ENCODE measurements at regions not wholly inside any gene's neighbourhood (a gene's known extent, or its start where the extent isn't known, plus 50 kb on each side); places are given as distances from the start of the nearest gene placed in this dataset.
"Not testable (repeated sequence)": the region's sequence is repeated elsewhere in the genome, so short reads cannot be mapped to it uniquely, and the experiment has no call there.

GRCh38 chrX:1059576-1060561, 152.6 kb downstream of the CRLF2 start:
- no peaks in the 10 kb centered on the region for H3K4me1 ChIP-seq
- intact Hi-C loops (cut with DNase I), result no loop called here
- no peak for ATAC-seq
- no peak overlapping the region for H3K27ac ChIP-seq
- no peaks in the 10 kb centered on the region for H3K9me3 ChIP-seq
- no peak for FAIRE-seq
- 74 to 85% methylated on average over 34 of the region's 34 CpGs for WGBS, 2 donors
- no peak for DNase-seq
- H3K27me3 ChIP-seq, result no peaks in the 10 kb centered on the region
- TF ChIP-seq CTCF (IDR thresholded peaks at IDR 0.05), result no peak
- H3K4me3 ChIP-seq, result no peak overlapping the region
- H3K36me3 ChIP-seq, result no peaks in the 10 kb centered on the region

- H3K27ac ChIP-seq; ATAC-seq; FAIRE-seq; H3K4me1 ChIP-seq; H3K9me3 ChIP-seq; intact Hi-C loops (cut with DNase I); H3K27me3 ChIP-seq; H3K36me3 ChIP-seq; DNase-seq; H3K4me3 ChIP-seq: not testable (repeated sequence)
- WGBS, 2 donors, result 42 to 61% methylated on average over 2 of the region's 2 CpGs
These were observed 158.8 kb downstream of the CRLF2 start for GRCh38 chrX:1053600-1053999.

- DNase-seq, result no peak
These were observed 159.4 kb downstream of the CRLF2 start for GRCh38 chrX:1053072-1053471.

GRCh38 chrX:1052021-1052420, 160.4 kb downstream of the CRLF2 start:
- DNase-seq, result no peak
- FAIRE-seq, result no peak
- H3K36me3 ChIP-seq, result no peaks in the 10 kb centered on the region
- no peaks in the 10 kb centered on the region for H3K27me3 ChIP-seq
- intact Hi-C loops (cut with DNase I), result no loop called here
- ATAC-seq, result no peak
- no peaks in the 10 kb centered on the region for H3K4me1 ChIP-seq
- H3K4me3 ChIP-seq, result no peak overlapping the region
- no peaks in the 10 kb centered on the region for H3K9me3 ChIP-seq
- TF ChIP-seq CTCF (IDR thresholded peaks at IDR 0.05), result no peak
- H3K27ac ChIP-seq, result no peak overlapping the region
- WGBS, 2 donors, result 92 to 93% methylated on average over 3 of the region's 3 CpGs

More at GRCh38 chrX:1053072-1053471, 159.4 kb downstream of the CRLF2 start:
- Histone ChIP-seq H3K27ac (no peak overlapping the region), H3K4me1 (no peaks in the 10 kb centered on the region), H3K27me3 (no peaks in the 10 kb centered on the region), H3K36me3 (no peaks in the 10 kb centered on the region), H3K9me3 (no peaks in the 10 kb centered on the region), H3K4me3 (no peak overlapping the region)
- FAIRE-seq, result no peak
- no peak for ATAC-seq
- no peak for TF ChIP-seq CTCF (IDR thresholded peaks at IDR 0.05)
- 88 to 89% methylated on average over 2 of the region's 2 CpGs for WGBS, 2 donors
- intact Hi-C loops (cut with DNase I), result no loop called here

GRCh38 chrX:1051421-1051820, 161.0 kb downstream of the CRLF2 start:
- H3K36me3 ChIP-seq, result no peaks in the 10 kb centered on the region
- WGBS, 2 donors, result 95% methylated on average over 1 of the region's 1 CpG
- intact Hi-C loops (cut with DNase I), result no loop called here
- no peaks in the 10 kb centered on the region for H3K9me3 ChIP-seq
- no peaks in the 10 kb centered on the region for H3K4me1 ChIP-seq
- H3K27ac ChIP-seq, result no peak overlapping the region
- no peak for DNase-seq
- no peak for TF ChIP-seq CTCF (IDR thresholded peaks at IDR 0.05)
- no peaks in the 10 kb centered on the region for H3K27me3 ChIP-seq
- H3K4me3 ChIP-seq, result no peak overlapping the region
- no peak for FAIRE-seq
- no peak for ATAC-seq
